GM18858 (cell line): ENCODE measurements at regions not wholly inside any gene's neighbourhood (a gene's known extent, or its start where the extent isn't known, plus 50 kb on each side); places are given as distances from the start of the nearest gene placed in this dataset.

Experiments used
- ATAC-seq: cut with Tn5 transposase; IDR thresholded peaks from one replicate; pipeline ENCODE4 v1.9.1; 2021; ENCODE audit not compliant: unreplicated experiment

DNA sequence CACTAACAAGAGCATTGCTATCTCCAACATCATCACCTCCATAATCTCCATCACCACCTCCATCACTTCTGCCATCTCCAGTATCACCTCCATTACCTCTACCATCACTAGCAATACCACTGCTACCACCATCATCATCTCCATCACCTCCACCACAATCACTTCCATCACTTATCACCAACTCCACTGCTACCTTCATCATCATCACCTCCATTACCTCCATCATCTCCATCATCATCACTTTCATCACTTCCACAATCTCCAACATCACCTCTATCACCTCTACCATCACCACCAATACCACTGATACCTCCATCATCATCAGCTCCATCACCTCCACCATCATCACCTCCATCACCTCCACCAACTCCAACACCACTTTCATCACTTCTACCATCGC is 102.4 kb upstream of the TMEM132C start:
- ATAC-seq: no peak

DNA sequence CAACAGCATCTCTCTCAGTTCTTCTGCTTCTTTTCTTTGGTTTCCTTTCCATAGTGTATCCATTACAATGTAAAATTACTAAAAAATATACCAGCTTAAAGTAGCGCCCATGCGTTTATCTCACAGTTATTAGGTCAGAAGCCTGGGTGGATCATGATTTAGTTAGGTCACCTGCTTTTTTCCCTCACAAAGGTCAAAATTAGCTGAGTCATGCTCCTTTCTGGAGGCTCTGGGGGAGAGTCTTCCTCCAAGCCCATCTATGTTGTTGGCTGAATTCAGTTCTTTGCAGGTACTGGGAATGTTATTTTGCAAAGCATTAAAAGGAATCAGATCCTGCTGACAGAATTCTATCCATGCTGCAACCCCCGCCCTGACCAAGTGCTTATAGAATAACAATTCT is 101.6 kb upstream of the TMEM132C start:
- ATAC-seq: no peak

DNA sequence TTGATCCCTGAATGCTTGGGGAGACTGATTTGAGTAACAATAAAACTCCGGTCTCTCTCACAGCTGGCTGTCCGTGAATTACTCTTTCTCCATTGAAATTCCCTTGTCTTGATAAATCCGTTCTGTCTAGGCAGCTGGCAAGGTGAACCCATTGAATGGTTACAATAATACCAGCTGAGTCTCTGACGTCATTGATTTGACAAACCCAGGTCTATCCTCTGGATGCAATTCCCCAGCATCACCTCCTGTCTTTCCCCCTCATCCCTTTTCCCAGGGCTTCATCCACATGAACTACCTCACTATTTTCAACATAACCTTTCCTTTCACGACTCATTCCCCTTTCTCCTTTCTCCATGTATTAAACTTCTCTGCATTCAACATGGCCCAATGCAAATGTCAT is 98.7 kb upstream of the TMEM132C start:
- ATAC-seq: no peak

DNA sequence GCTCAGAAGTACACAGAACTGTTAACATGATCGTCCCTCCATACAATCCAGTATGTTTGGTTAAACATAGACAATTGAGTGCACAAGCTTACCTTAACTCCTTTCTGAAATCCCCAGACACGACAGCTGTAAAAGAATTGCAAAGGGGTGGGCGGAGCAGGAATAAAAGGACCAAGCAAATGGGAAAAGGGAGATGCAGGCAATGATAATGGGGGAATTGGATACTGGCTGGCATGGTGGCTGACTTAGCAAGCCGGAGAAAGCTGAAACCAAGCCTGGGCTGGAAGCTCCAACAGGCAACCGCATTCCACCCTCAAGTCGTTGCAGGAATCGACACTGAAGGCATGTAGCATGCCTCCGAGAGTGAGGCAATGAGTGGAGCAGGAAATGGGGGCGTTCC is 96.8 kb upstream of the TMEM132C start:
- ATAC-seq: no peak

GRCh38 chr12:128178565-128178964 is 88.4 kb upstream of the TMEM132C start:
- ATAC-seq: no peak

- ATAC-seq: no peak
Observed at GRCh38 chr12:128178966-128179365, 88.0 kb upstream of the TMEM132C start.

DNA sequence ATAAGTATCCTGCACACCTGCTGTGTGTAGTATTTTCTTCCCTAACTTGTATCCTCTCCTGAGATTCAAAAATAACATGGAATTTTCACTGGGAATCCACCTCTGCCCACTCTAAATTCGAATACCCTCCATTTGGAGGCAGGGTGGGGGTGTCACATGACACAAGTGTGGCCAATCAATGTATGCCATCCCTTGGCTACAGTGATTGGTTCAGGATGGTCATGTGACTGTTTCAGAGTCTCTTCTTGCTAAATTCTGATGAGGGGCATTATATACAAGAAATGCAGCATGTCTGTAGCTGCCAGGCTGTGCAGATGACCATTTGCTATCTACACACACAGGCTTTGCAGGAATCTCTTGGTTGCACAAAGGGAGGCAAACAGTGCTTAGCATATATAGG is 86.8 kb upstream of the TMEM132C start:
- ATAC-seq: no peak

DNA sequence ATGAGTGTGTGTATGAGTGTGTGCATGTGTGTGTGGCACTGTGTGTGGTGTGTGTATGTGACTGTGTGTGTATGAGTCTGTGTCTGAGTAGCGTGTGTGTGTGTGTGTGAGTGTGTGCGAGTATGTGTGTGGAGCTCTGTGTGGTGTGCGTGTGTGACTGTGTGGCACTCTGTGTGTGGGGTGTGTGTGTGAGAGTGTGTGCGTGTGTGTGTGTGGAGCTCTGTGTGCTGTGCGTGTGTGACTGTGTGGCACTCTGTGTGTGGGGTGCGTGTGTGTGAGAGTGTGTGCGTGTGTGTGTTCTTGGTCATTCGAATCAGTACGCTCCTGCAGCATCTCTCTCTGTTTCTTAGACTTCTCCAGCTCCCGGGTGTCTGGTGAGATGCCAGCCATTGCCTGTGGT is 76.9 kb upstream of the TMEM132C start:
- no peak for ATAC-seq

GRCh38 chr12:128190614-128191013 is 76.4 kb upstream of the TMEM132C start:
- ATAC-seq: no peak

DNA sequence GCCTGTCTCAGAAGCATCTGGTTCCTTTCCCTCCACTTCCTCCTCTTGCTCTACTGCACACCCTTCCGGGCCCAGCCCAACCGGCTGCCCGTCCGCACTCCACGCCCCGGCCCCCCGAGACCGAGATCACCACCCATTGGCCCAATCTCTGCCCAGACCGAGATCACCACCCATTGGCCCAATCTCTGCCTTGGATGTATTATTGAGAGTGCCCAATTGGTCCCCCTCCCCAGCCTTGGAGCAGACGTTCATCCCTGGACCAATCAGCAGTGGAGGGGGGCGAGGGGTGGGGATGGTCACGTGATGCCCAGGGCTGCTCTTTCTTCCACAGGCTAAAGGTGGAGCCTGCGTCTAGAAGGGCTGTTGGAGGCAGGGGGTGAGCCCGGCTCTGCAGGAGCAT is 75.6 kb upstream of the TMEM132C start:
- ATAC-seq: no peak

- no peak for ATAC-seq
Observed at GRCh38 chr12:128204711-128205110, 62.3 kb upstream of the TMEM132C start.

GRCh38 chr12:128205145-128205544 is 61.8 kb upstream of the TMEM132C start:
- ATAC-seq: no peak

GRCh38 chr12:128205758-128206157 is 61.2 kb upstream of the TMEM132C start:
- ATAC-seq: no peak
